Caco-2 (cell line): ENCODE measurements at regions not wholly inside any gene's neighbourhood (a gene's known extent, or its start where the extent isn't known, plus 50 kb on each side); places are given as distances from the start of the nearest gene placed in this dataset.

Source experiments
- BruUV-seq: library from RNA; stranded (reverse); fragments of 400-500 nt; replicated peaks from 2 replicates; lab custom pipeline; 2021; lab: Mats Ljungman, UMichigan
- CTCF ChIA-PET: fragments of 300-600 bp; sonication (Branson Sonifier 250); formaldehyde crosslinking; loops from one replicate; lab custom pipeline; 2022; ENCODE audit warnings: antibody characterized with exemption; lab: Charles Lee
- POLR2A ChIA-PET: fragments of 300-600 bp; sonication (Branson Sonifier 250); formaldehyde crosslinking; loops from one replicate; lab custom pipeline; 2022; ENCODE audit warnings: antibody characterized with exemption; lab: Charles Lee
- DNase-seq, 2 experiments: peaks; one replicate each; pipeline versions ENCODE4 v3.0.0 to v3.0.0-alpha.2; 2020 to 2022
- H3K27me3 ChIP-seq: replicated peaks from 2 replicates; pipeline ENCODE4 v1.6.0; 2011; ENCODE audit warnings: low read length; ENCODE audit not compliant: control insufficient read depth, insufficient read depth
- H3K36me3 ChIP-seq: 2 replicates; pipeline ENCODE4 v1.5.1; 2011; ENCODE audit warnings: low read length; ENCODE audit not compliant: control insufficient read depth, insufficient read depth
- H3K4me1 ChIP-seq: fragments of 250-450 bp; sonication (Bioruptor Pico); 2 replicates; pipeline ENCODE4 v1.5.1; 2020; ENCODE audit warnings: mild to moderate bottlenecking
- H3K4me3 ChIP-seq: 2 replicates; pipeline ENCODE4 v1.5.1; 2011; ENCODE audit warnings: low read depth, mild to moderate bottlenecking, control low read depth, low read length
- H3K9me3 ChIP-seq: fragments of 250-450 bp; sonication (Bioruptor Pico); 2 replicates; pipeline ENCODE4 v1.5.1; 2020; ENCODE audit warnings: mild to moderate bottlenecking, moderate library complexity
- H3K27ac Mint-ChIP-seq: one replicate; pipeline ENCODE4 v1.8.0; 2022; ENCODE audit warnings: mixed read lengths; ENCODE audit not compliant: unreplicated experiment
- H3K27me3 Mint-ChIP-seq: one replicate; pipeline ENCODE4 v1.8.0; 2022; ENCODE audit warnings: mixed read lengths; ENCODE audit not compliant: insufficient read depth, unreplicated experiment
- H3K36me3 Mint-ChIP-seq: one replicate; pipeline ENCODE4 v1.8.0; 2022; ENCODE audit warnings: mild to moderate bottlenecking, mixed read lengths; ENCODE audit not compliant: insufficient read depth, unreplicated experiment
- H3K4me1 Mint-ChIP-seq: one replicate; pipeline ENCODE4 v1.8.0; 2022; ENCODE audit warnings: low read depth, mixed read lengths; ENCODE audit not compliant: unreplicated experiment
- H3K4me3 Mint-ChIP-seq: one replicate; pipeline ENCODE4 v1.8.0; 2022; ENCODE audit warnings: mild to moderate bottlenecking, moderate library complexity, mixed read lengths; ENCODE audit not compliant: unreplicated experiment
- H3K9me3 Mint-ChIP-seq: one replicate; pipeline ENCODE4 v1.8.0; 2022; ENCODE audit warnings: mixed read lengths; ENCODE audit not compliant: unreplicated experiment
- CTCF ChIP-seq, 2 experiments: fragments of 200-600 bp in 1 of 2; IDR thresholded peaks; 1 replicate in 1 of 2; 2 replicates in 1 of 2; pipeline versions ENCODE4 v1.5.1 to v1.8.0; 2011 to 2022; ENCODE audit warnings: antibody characterized with exemption in 1 of 2, control low read depth in 1 of 2, inconsistent platforms in 1 of 2, low read depth in 1 of 2, low read length in 1 of 2, mild to moderate bottlenecking in 1 of 2, moderate library complexity in 1 of 2; ENCODE audit not compliant: insufficient read depth in 1 of 2, severe bottlenecking in 1 of 2, unreplicated experiment in 1 of 2
- intact Hi-C: fragments of 100-400 bp; cut with micrococcal nuclease; formaldehyde crosslinking; loops from one replicate; pipeline ENCODE4 v1.10.0; 2022; ENCODE audit not compliant: unreplicated experiment

DNA sequence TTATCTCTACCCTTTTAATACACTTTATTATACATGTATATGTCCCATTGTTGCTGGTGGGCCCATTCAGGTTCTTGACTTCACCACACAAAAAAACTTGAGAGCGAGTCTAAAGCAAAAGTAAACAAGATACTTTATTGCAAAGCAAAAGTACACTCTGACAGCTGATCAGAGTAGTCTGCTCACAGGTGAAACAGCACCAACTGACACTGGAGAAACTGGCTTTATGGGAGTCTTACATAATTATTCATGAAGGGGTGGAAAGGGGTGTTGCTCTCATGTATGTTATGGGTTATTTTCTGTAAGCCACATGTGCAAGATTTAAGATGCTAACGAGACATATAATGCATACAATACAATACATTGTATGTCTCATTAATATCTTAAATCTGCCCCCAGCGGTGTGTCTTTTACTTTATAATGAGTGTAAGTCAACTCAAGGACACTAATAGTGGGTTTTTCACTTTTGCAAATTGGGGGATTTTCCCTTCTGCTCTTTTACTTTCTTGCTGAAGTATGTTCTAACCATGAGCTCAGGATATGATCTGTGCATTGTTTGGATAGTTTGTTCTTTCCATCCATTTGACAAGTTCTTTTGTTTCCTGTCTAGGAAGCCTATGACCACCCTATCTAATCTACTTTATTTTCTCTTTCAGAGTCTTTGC lies 256.1 kb upstream of the ITM2A start:
- no peaks in the 10 kb centered on the region for H3K36me3 Mint-ChIP-seq
- H3K27ac Mint-ChIP-seq: no peak overlapping the region
- no peaks in the 10 kb centered on the region for H3K9me3 ChIP-seq
- H3K4me3 Mint-ChIP-seq: no peak overlapping the region
- H3K27me3 Mint-ChIP-seq: no peaks in the 10 kb centered on the region
- ChIA-PET POLR2A (no interaction called here), CTCF (no interaction called here)
- H3K4me1 Mint-ChIP-seq: no peaks in the 10 kb centered on the region
- H3K4me1 ChIP-seq: no peaks in the 10 kb centered on the region
- H3K4me3 ChIP-seq: no peak overlapping the region
- no peaks in the 10 kb centered on the region for H3K36me3 ChIP-seq
- DNase-seq: no peak
- intact Hi-C loops: no loop called here
- no peak for TF ChIP-seq CTCF (IDR thresholded peaks at IDR 0.05; ENCODE audit: insufficient read depth in 1 of 2, low read depth in 1 of 2, low read length in 1 of 2, severe bottlenecking in 1 of 2, unreplicated experiment in 1 of 2)
- H3K27me3 ChIP-seq: no peaks in the 10 kb centered on the region
- H3K9me3 Mint-ChIP-seq: no peaks in the 10 kb centered on the region
- BruUV-seq: no TSS peak

GRCh38 chrX:79618280-79618679 lies 251.1 kb upstream of the ITM2A start:
- CTCF ChIA-PET: no interaction called here
- Mint-ChIP-seq H3K9me3 (no peaks in the 10 kb centered on the region), H3K27ac (no peak overlapping the region), H3K27me3 (no peaks in the 10 kb centered on the region), H3K4me1 (no peaks in the 10 kb centered on the region), H3K36me3 (no peaks in the 10 kb centered on the region), H3K4me3 (no peak overlapping the region)
- no peak for DNase-seq
- intact Hi-C loops: no loop called here
- H3K36me3 ChIP-seq: no peaks in the 10 kb centered on the region
- POLR2A ChIA-PET: no interaction called here
- H3K4me3 ChIP-seq: no peak overlapping the region
- TF ChIP-seq CTCF (IDR thresholded peaks at IDR 0.05; ENCODE audit: insufficient read depth in 1 of 2, low read depth in 1 of 2, low read length in 1 of 2, severe bottlenecking in 1 of 2, unreplicated experiment in 1 of 2): no peak
- no peaks in the 10 kb centered on the region for H3K4me1 ChIP-seq
- BruUV-seq: no TSS peak
- no peaks in the 10 kb centered on the region for H3K27me3 ChIP-seq
- no peaks in the 10 kb centered on the region for H3K9me3 ChIP-seq

DNA sequence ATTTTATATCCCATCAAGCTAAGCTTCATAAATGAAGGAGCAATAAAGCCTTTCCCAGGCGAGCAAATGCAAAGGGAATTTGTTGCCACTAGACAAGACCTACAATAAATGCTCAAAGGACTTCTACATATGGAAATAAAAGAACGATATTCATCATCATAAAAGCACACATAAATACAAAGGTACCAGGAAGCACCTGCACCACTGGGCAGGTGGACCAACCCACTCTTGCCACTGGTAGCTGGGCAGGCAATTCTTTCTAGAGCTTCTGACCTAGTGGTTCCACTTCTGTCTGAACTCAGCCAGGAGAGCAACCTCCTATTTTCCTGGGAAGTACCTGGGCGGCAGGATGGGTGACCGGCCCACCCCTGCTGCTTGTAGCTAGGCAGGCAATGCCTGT lies 237.2 kb upstream of the ITM2A start:
- Histone ChIP-seq H3K9me3 (no peaks in the 10 kb centered on the region), H3K4me1 (no peaks in the 10 kb centered on the region), H3K27me3 (no peaks in the 10 kb centered on the region), H3K36me3 (no peaks in the 10 kb centered on the region), H3K4me3 (no peak overlapping the region)
- Mint-ChIP-seq H3K36me3 (no peaks in the 10 kb centered on the region), H3K9me3 (no peaks in the 10 kb centered on the region), H3K4me1 (no peaks in the 10 kb centered on the region), H3K27me3 (no peaks in the 10 kb centered on the region), H3K4me3 (no peak overlapping the region), H3K27ac (no peak overlapping the region)
- no TSS peak for BruUV-seq
- TF ChIP-seq CTCF (IDR thresholded peaks at IDR 0.05; ENCODE audit: insufficient read depth in 1 of 2, low read depth in 1 of 2, low read length in 1 of 2, severe bottlenecking in 1 of 2, unreplicated experiment in 1 of 2): no peak
- DNase-seq: no peak
- ChIA-PET CTCF (no interaction called here), POLR2A (no interaction called here)
- intact Hi-C loops: no loop called here
